ENCODE measurements at regions not wholly inside any gene's neighbourhood (a gene's known extent, or its start where the extent isn't known, plus 50 kb on each side); places are given as distances from the start of the nearest gene placed in this dataset.

GRCh38 chr13:33740134-33740538 lies 77.8 kb upstream of the RFC3 start:
- TF ChIP-seq RAD21 (conservative IDR thresholded peaks at IDR 0.05) (no peak), SMC3 (conservative IDR thresholded peaks at IDR 0.05; ENCODE audit: poor library complexity) (no peak), POLR2AphosphoS5 (IDR thresholded peaks at IDR 0.05) (no peak), EP300 (conservative IDR thresholded peaks at IDR 0.05; ENCODE audit: poor library complexity, severe bottlenecking) (no peak)
- TF ChIP-seq, protein P1, sequence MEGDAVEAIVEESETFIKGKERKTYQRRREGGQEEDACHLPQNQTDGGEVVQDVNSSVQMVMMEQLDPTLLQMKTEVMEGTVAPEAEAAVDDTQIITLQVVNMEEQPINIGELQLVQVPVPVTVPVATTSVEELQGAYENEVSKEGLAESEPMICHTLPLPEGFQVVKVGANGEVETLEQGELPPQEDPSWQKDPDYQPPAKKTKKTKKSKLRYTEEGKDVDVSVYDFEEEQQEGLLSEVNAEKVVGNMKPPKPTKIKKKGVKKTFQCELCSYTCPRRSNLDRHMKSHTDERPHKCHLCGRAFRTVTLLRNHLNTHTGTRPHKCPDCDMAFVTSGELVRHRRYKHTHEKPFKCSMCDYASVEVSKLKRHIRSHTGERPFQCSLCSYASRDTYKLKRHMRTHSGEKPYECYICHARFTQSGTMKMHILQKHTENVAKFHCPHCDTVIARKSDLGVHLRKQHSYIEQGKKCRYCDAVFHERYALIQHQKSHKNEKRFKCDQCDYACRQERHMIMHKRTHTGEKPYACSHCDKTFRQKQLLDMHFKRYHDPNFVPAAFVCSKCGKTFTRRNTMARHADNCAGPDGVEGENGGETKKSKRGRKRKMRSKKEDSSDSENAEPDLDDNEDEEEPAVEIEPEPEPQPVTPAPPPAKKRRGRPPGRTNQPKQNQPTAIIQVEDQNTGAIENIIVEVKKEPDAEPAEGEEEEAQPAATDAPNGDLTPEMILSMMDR (IDR thresholded peaks at IDR 0.05; ENCODE audit: poor library complexity, severe bottlenecking) = no peak
